ENCODE measurements at regions not wholly inside any gene's neighbourhood (a gene's known extent, or its start where the extent isn't known, plus 50 kb on each side); places are given as distances from the start of the nearest gene placed in this dataset.

DNA sequence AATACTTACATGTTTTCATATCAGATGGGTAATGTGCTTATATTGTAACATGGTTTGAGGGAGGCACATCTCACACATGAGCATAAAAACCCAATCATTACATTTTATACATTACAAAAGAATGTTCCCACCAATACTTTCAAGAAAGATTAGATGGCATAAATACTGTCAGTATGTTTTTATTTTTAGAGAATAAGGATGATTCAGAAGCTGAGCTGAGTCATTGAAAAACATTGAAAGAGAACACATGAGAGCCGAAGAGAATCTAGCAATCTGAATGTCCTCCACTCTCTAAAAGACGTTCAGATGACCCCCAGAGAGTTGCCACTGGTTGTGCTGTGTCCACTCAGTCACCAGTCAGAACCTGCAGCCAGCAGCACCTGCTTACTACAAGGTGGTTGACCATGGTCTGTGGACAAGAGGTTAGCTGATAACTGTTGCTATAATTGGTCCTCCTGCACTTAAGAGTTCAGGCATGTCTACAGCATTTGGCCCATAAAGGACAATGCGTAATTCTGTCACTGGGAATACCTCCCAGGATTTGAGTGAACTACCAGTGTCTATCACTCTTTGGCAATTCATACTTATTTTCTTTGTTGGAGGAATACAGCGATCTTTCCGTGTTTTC, 382.2 kb upstream of the IGFBP7 start:
- no peak for DNase-seq
- Histone ChIP-seq H3K23ac (ENCODE audit: low read length in 2 of 2) (no peak overlapping the region), H3K18ac (ENCODE audit: low read depth in 1 of 2, low read length in 2 of 2) (no peak overlapping the region), H3K36me3 (ENCODE audit: control insufficient read depth in 1 of 2, insufficient read depth in 2 of 2, low read depth in 1 of 2, low read length in 2 of 2) (no peaks in the 10 kb centered on the region), H2AK5ac (ENCODE audit: low read length, severe bottlenecking) (no peak overlapping the region), H3K27ac (ENCODE audit: low read length, poor library complexity, severe bottlenecking) (no peak overlapping the region), H2BK15ac (ENCODE audit: low read depth, poor library complexity, severe bottlenecking) (no peak overlapping the region), H4K8ac (ENCODE audit: low read length) (no peak overlapping the region), H3K4ac (ENCODE audit: low read depth in 1 of 2, low read length in 2 of 2) (no peak overlapping the region), H2BK12ac (ENCODE audit: low read length in 2 of 2) (no peak overlapping the region), H3K9ac (ENCODE audit: low read length) (no peak overlapping the region), H2BK5ac (ENCODE audit: low read depth, low read length, poor library complexity, severe bottlenecking) (no peak overlapping the region), H2AFZ (ENCODE audit: low read depth, low read length) (no peak overlapping the region), H3K9me3 (ENCODE audit: control insufficient read depth, low read length) (no peaks in the 10 kb centered on the region), H4K91ac (ENCODE audit: low read length) (no peak overlapping the region), H3K27me3 (ENCODE audit: control insufficient read depth in 1 of 2, insufficient read depth in 1 of 2, low read length in 2 of 2) (no peaks in the 10 kb centered on the region), H3K4me2 (ENCODE audit: low read length, poor library complexity, severe bottlenecking) (no peak overlapping the region), H3K14ac (ENCODE audit: low read length in 2 of 2) (no peak overlapping the region), H3K79me1 (replicated peaks; ENCODE audit: low read length, poor library complexity, severe bottlenecking) (no peaks in the 10 kb centered on the region), H2BK120ac (ENCODE audit: low read depth, low read length) (no peak overlapping the region), H3K4me1 (ENCODE audit: control insufficient read depth, insufficient read depth, low read depth, low read length) (no peaks in the 10 kb centered on the region), H3K4me3 (ENCODE audit: insufficient read depth in 1 of 2, low read depth in 1 of 2, low read length in 2 of 2) (no peak overlapping the region)
- 80% methylated on average over 5 of the region's 5 CpGs for WGBS

DNA sequence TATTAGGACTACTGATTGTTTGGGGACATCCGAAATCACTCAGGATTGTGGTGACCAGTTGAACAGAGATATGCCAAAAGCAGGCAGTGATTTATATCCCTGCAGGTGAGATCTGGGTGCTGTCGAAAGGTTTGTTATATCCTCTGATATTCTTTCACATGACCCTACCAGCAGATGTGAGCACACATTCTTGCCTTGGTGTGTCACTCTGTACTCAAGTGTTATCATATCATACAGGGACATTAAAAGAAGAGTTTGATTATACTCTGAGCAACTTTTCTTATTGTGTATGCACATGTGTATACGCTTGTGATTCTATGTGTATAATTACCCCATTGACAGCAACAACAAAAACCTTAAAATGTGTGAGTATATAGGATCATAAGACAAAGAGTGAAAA, 381.2 kb upstream of the IGFBP7 start:
- Histone ChIP-seq H3K23ac (ENCODE audit: low read length in 2 of 2) (no peak overlapping the region), H2BK5ac (ENCODE audit: low read depth, low read length, poor library complexity, severe bottlenecking) (no peak overlapping the region), H3K4me3 (ENCODE audit: insufficient read depth in 1 of 2, low read depth in 1 of 2, low read length in 2 of 2) (no peak overlapping the region), H2AK5ac (ENCODE audit: low read length, severe bottlenecking) (no peak overlapping the region), H3K9me3 (ENCODE audit: control insufficient read depth, low read length) (no peaks in the 10 kb centered on the region), H4K8ac (ENCODE audit: low read length) (no peak overlapping the region), H3K36me3 (ENCODE audit: control insufficient read depth in 1 of 2, insufficient read depth in 2 of 2, low read depth in 1 of 2, low read length in 2 of 2) (no peaks in the 10 kb centered on the region), H2AFZ (ENCODE audit: low read depth, low read length) (no peak overlapping the region), H3K4ac (ENCODE audit: low read depth in 1 of 2, low read length in 2 of 2) (no peak overlapping the region), H2BK15ac (ENCODE audit: low read depth, poor library complexity, severe bottlenecking) (no peak overlapping the region), H3K4me1 (ENCODE audit: control insufficient read depth, insufficient read depth, low read depth, low read length) (no peaks in the 10 kb centered on the region), H3K9ac (ENCODE audit: low read length) (no peak overlapping the region), H3K27ac (ENCODE audit: low read length, poor library complexity, severe bottlenecking) (no peak overlapping the region), H3K27me3 (ENCODE audit: control insufficient read depth in 1 of 2, insufficient read depth in 1 of 2, low read length in 2 of 2) (no peaks in the 10 kb centered on the region), H3K18ac (ENCODE audit: low read depth in 1 of 2, low read length in 2 of 2) (no peak overlapping the region), H3K14ac (ENCODE audit: low read length in 2 of 2) (no peak overlapping the region), H3K4me2 (ENCODE audit: low read length, poor library complexity, severe bottlenecking) (no peak overlapping the region), H2BK12ac (ENCODE audit: low read length in 2 of 2) (no peak overlapping the region), H2BK120ac (ENCODE audit: low read depth, low read length) (no peak overlapping the region), H4K91ac (ENCODE audit: low read length) (no peak overlapping the region), H3K79me1 (replicated peaks; ENCODE audit: low read length, poor library complexity, severe bottlenecking) (no peaks in the 10 kb centered on the region)
- WGBS: 57% methylated on average over 1 of the region's 3 CpGs
- DNase-seq: no peak

DNA sequence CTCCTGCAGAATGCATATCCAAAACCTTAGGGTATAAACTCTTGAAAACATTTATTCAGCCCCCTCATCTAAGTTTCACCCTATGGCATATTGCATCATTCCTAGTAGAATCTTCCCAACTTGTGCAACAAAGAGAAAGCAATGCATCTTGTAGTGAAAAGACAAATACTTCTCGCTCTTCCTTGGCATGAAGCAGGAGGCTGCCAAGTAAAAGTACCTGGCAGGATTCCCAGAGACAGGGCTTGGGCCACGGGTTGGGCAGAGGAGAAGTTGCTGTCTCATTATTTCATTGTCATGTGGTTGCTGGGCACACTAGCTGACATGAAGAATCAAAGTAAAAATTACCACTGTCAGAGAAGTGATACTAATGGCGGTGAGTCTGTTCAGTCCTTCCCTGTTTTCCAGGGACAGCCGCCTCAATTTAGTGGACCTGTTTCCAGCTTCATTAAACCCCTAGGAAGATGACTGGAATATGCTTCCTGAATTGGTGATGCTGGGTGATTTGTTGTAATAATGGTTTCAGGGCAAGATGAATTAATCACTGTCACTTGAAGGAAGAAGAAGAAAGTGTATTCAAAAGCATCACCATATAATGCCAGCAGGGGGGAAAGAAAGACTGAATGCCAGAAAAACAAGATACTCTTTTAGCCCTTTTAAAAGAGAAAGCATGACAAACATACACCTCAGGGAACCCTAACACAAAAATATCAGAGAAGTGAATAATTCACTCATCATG, 380.5 kb upstream of the IGFBP7 start:
- H2AFZ ChIP-seq (ENCODE audit: low read depth, low read length): no peak overlapping the region
- WGBS: 72% methylated on average over 4 of the region's 4 CpGs
- no peak overlapping the region for H2BK12ac ChIP-seq (ENCODE audit: low read length in 2 of 2)
- H4K8ac ChIP-seq (ENCODE audit: low read length): no peak overlapping the region
- H3K9me3 ChIP-seq (ENCODE audit: control insufficient read depth, low read length): no peaks in the 10 kb centered on the region
- no peak overlapping the region for H2BK5ac ChIP-seq (ENCODE audit: low read depth, low read length, poor library complexity, severe bottlenecking)
- H4K91ac ChIP-seq (ENCODE audit: low read length): no peak overlapping the region
- no peak overlapping the region for H3K4me2 ChIP-seq (ENCODE audit: low read length, poor library complexity, severe bottlenecking)
- no peak overlapping the region for H3K4me3 ChIP-seq (ENCODE audit: insufficient read depth in 1 of 2, low read depth in 1 of 2, low read length in 2 of 2)
- no peaks in the 10 kb centered on the region for H3K4me1 ChIP-seq (ENCODE audit: control insufficient read depth, insufficient read depth, low read depth, low read length)
- H3K79me1 ChIP-seq (replicated peaks; ENCODE audit: low read length, poor library complexity, severe bottlenecking): no peaks in the 10 kb centered on the region
- no peak overlapping the region for H3K4ac ChIP-seq (ENCODE audit: low read depth in 1 of 2, low read length in 2 of 2)
- no peak overlapping the region for H2BK15ac ChIP-seq (ENCODE audit: low read depth, poor library complexity, severe bottlenecking)
- no peaks in the 10 kb centered on the region for H3K36me3 ChIP-seq (ENCODE audit: control insufficient read depth in 1 of 2, insufficient read depth in 2 of 2, low read depth in 1 of 2, low read length in 2 of 2)
- no peak overlapping the region for H2AK5ac ChIP-seq (ENCODE audit: low read length, severe bottlenecking)
- no peak for DNase-seq
- no peaks in the 10 kb centered on the region for H3K27me3 ChIP-seq (ENCODE audit: control insufficient read depth in 1 of 2, insufficient read depth in 1 of 2, low read length in 2 of 2)
- no peak overlapping the region for H3K14ac ChIP-seq (ENCODE audit: low read length in 2 of 2)
- no peak overlapping the region for H3K23ac ChIP-seq (ENCODE audit: low read length in 2 of 2)
- H3K18ac ChIP-seq (ENCODE audit: low read depth in 1 of 2, low read length in 2 of 2): no peak overlapping the region
- no peak overlapping the region for H3K9ac ChIP-seq (ENCODE audit: low read length)
- H3K27ac ChIP-seq (ENCODE audit: low read length, poor library complexity, severe bottlenecking): no peak overlapping the region
- no peak overlapping the region for H2BK120ac ChIP-seq (ENCODE audit: low read depth, low read length)

DNA sequence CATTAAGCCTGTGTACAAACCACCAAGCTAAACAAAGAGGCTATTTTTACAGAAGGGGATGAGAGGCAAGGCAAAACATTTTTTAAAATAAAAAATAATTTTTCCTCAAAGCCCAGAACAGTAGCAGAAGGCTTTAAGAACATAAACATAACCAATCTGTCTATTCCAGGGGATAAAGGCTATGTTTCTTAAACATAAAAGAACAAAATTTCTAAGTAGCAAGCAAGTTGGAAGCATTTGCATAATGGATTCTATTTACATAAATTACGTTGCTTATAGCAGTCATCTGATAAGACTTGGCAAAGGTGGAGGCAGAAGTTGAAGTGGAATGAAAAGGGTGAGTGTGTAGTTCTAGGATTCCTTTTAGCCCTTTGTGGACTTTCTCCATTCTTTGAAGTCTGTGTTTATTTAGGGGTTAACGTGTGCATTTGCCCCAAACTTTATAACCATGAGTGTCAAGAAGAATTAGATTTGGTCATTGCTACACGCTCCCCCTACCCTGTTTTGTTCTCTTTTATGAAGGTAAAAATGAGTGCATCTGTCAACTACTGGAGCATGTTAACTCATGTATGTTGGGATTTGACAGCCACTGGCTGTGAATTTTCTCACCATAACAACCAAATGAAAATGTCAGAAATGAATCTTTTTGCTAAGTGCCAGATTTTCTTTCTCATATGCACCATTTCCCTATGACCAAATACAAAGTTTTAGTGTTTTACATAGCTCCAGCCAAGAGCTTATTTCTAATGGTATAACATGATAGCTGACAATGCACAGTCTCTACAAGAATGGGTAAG, 378.4 kb upstream of the IGFBP7 start:
- Histone ChIP-seq H2BK12ac (ENCODE audit: low read length in 2 of 2) (no peak overlapping the region), H3K23ac (ENCODE audit: low read length in 2 of 2) (no peak overlapping the region), H3K4me1 (ENCODE audit: control insufficient read depth, insufficient read depth, low read depth, low read length) (no peaks in the 10 kb centered on the region), H3K27me3 (ENCODE audit: control insufficient read depth in 1 of 2, insufficient read depth in 1 of 2, low read length in 2 of 2) (no peaks in the 10 kb centered on the region), H3K14ac (ENCODE audit: low read length in 2 of 2) (no peak overlapping the region), H2AK5ac (ENCODE audit: low read length, severe bottlenecking) (no peak overlapping the region), H3K4me3 (ENCODE audit: insufficient read depth in 1 of 2, low read depth in 1 of 2, low read length in 2 of 2) (no peak overlapping the region), H2AFZ (ENCODE audit: low read depth, low read length) (no peak overlapping the region), H4K91ac (ENCODE audit: low read length) (no peak overlapping the region), H3K79me1 (replicated peaks; ENCODE audit: low read length, poor library complexity, severe bottlenecking) (no peaks in the 10 kb centered on the region), H3K36me3 (ENCODE audit: control insufficient read depth in 1 of 2, insufficient read depth in 2 of 2, low read depth in 1 of 2, low read length in 2 of 2) (no peaks in the 10 kb centered on the region), H4K8ac (ENCODE audit: low read length) (no peak overlapping the region), H3K18ac (ENCODE audit: low read depth in 1 of 2, low read length in 2 of 2) (no peak overlapping the region), H3K4ac (ENCODE audit: low read depth in 1 of 2, low read length in 2 of 2) (no peak overlapping the region), H3K27ac (ENCODE audit: low read length, poor library complexity, severe bottlenecking) (no peak overlapping the region), H3K9ac (ENCODE audit: low read length) (no peak overlapping the region), H2BK120ac (ENCODE audit: low read depth, low read length) (no peak overlapping the region), H3K9me3 (ENCODE audit: control insufficient read depth, low read length) (no peaks in the 10 kb centered on the region), H3K4me2 (ENCODE audit: low read length, poor library complexity, severe bottlenecking) (no peak overlapping the region), H2BK15ac (ENCODE audit: low read depth, poor library complexity, severe bottlenecking) (no peak overlapping the region), H2BK5ac (ENCODE audit: low read depth, low read length, poor library complexity, severe bottlenecking) (no peak overlapping the region)
- DNase-seq: no peak
- 44% methylated on average over 2 of the region's 3 CpGs for WGBS

Data from mesenchymal stem cell (in vitro differentiated cells and primary cell).